ENCODE measurements at regions not wholly inside any gene's neighbourhood (a gene's known extent, or its start where the extent isn't known, plus 50 kb on each side); places are given as distances from the start of the nearest gene placed in this dataset.

DNA sequence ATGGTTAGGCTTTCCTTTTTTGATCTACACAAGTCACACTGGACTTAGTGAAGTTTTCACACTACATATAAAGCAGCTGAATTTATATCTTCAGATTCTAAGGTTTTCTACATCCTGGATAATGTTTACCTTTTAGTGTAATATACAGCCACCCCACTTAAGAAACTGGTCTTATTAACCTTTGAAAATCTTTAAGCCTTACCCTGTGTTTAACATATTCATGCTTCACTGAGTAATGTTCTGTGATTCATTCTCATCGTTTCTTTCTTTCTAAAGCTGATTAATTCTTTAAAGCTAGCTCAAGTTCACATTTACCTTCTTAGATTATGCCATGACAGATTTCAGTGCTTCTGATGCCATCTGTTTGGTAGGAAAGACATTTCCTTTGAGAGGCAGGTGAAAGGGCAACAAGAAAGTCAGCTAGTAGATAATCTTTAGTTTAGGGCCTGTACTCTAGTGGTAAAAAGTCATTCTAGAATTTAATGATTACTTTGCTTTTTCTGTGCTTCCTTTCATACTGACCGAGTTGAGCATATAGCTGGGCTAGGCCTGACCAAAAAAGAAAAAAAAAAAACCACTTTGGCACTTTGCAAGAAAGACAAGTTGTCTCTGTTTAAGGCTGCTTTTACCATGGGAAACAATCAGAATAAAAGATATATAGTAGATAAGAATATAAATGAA, 690.9 kb upstream of the FBXO33 start:
- peaks cover 0 to 7% of the 10 kb centered on the region in 2 donors for H3K36me3 Mint-ChIP-seq
- H3K27ac Mint-ChIP-seq: no peak overlapping the region
- H3K9me3 Mint-ChIP-seq: peaks cover 0 to 4% (median 3%) of the 10 kb centered on the region in 7 donors
- DNase-seq: no peak
- H3K4me1 Mint-ChIP-seq: peaks cover 0 to 1% (median 0%) of the 10 kb centered on the region in 3 donors
- no peak overlapping the region for H3K4me3 Mint-ChIP-seq
- ATAC-seq (ENCODE audit: low read depth in 2 of 2): peak in 1 of 2 donors; percentile 34
- H3K27me3 Mint-ChIP-seq: no peaks in the 10 kb centered on the region

DNA sequence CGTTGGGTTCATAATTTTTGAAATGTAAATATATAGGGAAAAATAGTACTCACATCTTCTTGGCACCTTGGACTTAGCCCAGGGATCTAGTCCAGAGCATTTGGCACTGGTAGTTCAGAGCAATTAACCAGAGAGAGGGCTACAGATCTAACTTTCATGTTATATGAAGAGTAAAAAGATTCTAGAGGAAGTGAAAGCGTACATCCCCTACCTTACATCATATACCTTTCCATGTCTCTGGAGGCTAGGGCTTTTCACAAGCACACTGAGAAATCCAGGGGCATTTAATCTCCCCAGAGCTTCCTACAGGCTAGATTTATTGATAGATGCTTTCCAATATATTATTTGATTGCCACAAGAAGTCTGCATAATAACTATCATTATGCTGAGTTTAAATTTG, 687.5 kb upstream of the FBXO33 start:
- H3K9me3 Mint-ChIP-seq: peaks cover 0 to 3% (median 0%) of the 10 kb centered on the region in 7 donors

DNA sequence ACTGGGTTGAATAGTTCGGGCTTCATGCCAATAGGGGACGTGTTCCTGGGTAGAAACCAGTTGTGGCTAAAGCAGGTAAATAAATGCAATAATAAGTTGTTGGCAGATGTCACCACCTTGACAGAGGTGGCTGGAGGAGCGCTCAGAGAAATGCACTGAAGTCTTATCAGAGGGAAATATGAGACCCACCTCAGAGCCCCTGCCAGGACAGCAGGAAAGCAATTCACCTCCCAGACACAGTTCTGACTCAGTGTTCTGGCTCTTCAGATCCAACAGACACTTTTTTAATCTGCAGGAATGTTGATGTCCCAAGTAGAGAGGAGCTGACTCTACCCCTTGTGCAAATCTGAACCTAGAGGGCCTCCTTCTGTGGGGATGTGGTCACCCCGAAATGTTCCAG, 687.1 kb upstream of the FBXO33 start:
- ATAC-seq (ENCODE audit: low read depth in 2 of 2): peak in 1 of 2 donors; percentile 13
- H3K9me3 Mint-ChIP-seq: peaks cover 0 to 3% (median 0%) of the 10 kb centered on the region in 7 donors
- DNase-seq: no peak
- no peak overlapping the region for H3K27ac Mint-ChIP-seq
- no peak overlapping the region for H3K4me3 Mint-ChIP-seq
- H3K4me1 Mint-ChIP-seq: peaks cover 0 to 1% (median 0%) of the 10 kb centered on the region in 3 donors
- H3K27me3 Mint-ChIP-seq: no peaks in the 10 kb centered on the region
- no peaks in the 10 kb centered on the region for H3K36me3 Mint-ChIP-seq

More for the DNA sequence above, 687.5 kb upstream of the FBXO33 start:
- no peaks in the 10 kb centered on the region for H3K36me3 Mint-ChIP-seq
- H3K27me3 Mint-ChIP-seq: no peaks in the 10 kb centered on the region
- no peak overlapping the region for H3K27ac Mint-ChIP-seq
- no peak overlapping the region for H3K4me3 Mint-ChIP-seq
- DNase-seq (no peak), ATAC-seq (ENCODE audit: low read depth in 2 of 2) (peak; percentile 41 to 68)
- H3K4me1 Mint-ChIP-seq: peaks cover 0 to 1% (median 0%) of the 10 kb centered on the region in 3 donors

DNA sequence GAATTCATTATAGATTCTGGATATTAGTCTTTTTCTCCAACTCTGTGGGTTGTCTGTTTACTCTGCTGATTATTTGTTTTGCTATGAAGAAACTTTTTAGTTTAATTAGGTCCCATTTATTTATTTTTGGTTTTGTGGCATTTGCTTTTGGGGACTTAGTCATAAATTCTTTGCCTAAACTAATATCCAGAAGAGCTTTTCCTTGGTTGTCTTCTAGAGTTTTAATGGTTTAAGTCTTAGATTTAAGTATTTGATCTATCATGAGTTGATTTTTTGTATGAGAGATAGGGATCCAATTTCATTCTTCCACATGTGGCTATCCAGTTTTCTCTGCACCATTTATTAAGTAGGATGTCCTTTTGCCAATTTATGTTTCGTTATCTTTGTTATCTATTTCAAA, 683.4 kb upstream of the FBXO33 start:
- H3K4me3 Mint-ChIP-seq: no peak overlapping the region
- no peaks in the 10 kb centered on the region for H3K36me3 Mint-ChIP-seq
- H3K27me3 Mint-ChIP-seq: no peaks in the 10 kb centered on the region
- peaks cover 0 to 1% (median 0%) of the 10 kb centered on the region in 3 donors for H3K4me1 Mint-ChIP-seq
- H3K9me3 Mint-ChIP-seq: peaks cover 0 to 3% (median 0%) of the 10 kb centered on the region in 7 donors
- H3K27ac Mint-ChIP-seq: peak overlapping the region in 1 of 6 donors; percentile 24
- DNase-seq (no peak), ATAC-seq (ENCODE audit: low read depth in 2 of 2) (no peak)

DNA sequence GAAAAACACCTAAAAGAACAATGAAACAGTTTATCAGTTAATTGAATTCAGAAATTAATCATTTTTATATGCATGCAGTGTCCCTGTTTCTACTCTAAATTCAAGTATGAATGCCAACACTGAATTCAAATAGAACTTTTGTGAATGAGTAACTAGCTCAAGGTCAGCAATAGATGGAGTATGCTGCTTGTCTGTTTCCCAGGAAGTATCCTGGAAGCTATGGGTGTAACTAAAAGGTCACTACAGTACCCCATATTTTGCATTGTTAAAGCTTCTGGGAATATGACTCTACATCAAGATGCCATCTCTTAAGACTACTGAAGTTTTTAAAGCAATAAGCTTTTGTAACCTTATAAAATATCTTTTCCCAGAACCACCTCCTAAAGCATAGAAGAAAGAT, 681.4 kb upstream of the FBXO33 start:
- Mint-ChIP-seq H3K4me3 (no peak overlapping the region), H3K4me1 (no peaks in the 10 kb centered on the region), H3K9me3 (peaks cover 0 to 3% (median 0%) of the 10 kb centered on the region in 7 donors), H3K27ac (no peak overlapping the region), H3K36me3 (no peaks in the 10 kb centered on the region), H3K27me3 (no peaks in the 10 kb centered on the region)
- DNase-seq (no peak), ATAC-seq (ENCODE audit: low read depth in 2 of 2) (no peak)

DNA sequence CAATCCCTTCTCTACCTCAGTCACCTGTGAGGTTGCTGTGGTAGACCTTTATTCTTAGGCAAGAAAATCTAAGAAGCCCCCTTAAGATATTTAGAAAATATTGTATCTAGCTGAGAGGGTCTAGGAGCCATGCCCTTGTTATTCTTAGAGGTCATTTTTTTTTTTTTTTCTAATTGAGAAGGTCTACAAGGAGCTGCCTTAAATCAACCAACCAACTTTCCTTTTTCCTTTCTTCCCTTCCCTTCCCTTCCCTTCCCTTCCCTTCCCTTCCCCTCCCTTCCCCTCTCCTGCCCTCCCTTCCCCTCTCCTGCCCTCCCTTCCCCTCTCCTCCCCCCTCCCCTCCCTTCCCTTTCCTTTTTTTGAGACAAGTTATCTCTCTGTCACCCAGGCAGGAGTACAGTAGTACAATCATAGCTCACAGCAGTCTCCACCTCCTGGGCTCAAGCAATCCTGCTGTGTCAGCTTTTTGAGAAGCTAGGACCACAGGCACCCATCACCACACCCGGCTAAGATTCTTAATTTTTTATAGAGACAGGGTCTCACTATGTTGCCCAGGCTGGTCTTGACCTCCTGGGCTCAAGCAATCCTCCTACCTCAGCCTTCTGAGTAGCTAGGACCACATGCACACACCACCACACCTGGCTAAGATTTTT, 668.4 kb upstream of the FBXO33 start:
- DNase-seq: no peak
- H3K36me3 Mint-ChIP-seq: no peaks in the 10 kb centered on the region
- ATAC-seq (ENCODE audit: low read depth in 2 of 2): no peak
- no peak overlapping the region for H3K4me3 Mint-ChIP-seq
- H3K27ac Mint-ChIP-seq: no peak overlapping the region
- no peaks in the 10 kb centered on the region for H3K27me3 Mint-ChIP-seq
- no peaks in the 10 kb centered on the region for H3K4me1 Mint-ChIP-seq
- H3K9me3 Mint-ChIP-seq: peaks cover 0 to 30% (median 7%) of the 10 kb centered on the region in 7 donors

DNA sequence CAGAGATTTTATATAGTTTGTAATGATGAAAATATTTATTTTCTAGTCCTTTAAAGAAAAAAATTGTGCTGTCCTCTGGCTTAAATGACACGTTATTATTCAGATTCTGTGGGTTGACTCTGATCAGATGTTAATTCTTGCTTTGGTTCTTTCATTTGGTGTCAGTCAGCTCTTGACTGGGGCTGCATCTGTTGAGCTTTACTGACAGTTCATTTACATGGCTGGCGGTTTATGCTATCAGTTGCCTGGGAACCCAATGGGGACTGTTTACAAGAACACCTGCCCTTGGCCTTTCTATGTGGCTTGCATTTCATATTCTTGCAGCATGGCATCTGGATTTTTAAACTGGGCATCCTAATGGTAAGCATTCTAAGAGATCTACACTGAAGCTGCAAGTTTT, 667.1 kb upstream of the FBXO33 start:
- Mint-ChIP-seq H3K27me3 (no peaks in the 10 kb centered on the region), H3K4me3 (no peak overlapping the region), H3K27ac (no peak overlapping the region), H3K4me1 (no peaks in the 10 kb centered on the region), H3K9me3 (peaks cover 0 to 18% (median 1%) of the 10 kb centered on the region in 7 donors), H3K36me3 (no peaks in the 10 kb centered on the region)
- DNase-seq: no peak
- no peak for ATAC-seq (ENCODE audit: low read depth in 2 of 2)

DNA sequence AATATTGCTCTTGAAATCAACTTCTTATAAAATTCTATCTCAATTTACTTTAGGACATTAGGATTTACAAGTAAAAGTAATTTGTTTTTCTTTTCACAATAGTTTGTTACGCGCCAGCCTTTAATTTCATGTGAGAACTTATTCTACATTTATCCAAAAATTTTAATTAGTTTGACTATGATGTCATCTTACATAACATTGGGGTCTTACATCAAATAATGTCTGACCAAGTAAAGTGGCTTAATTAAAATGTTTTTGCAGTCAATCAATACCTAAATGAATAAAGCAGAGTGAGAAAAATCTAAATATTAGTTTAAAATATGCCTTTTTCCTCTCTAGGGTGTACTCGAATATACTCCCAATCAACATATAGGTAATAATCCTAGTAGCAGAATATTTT, 666.2 kb upstream of the FBXO33 start:
- Mint-ChIP-seq H3K36me3 (no peaks in the 10 kb centered on the region), H3K4me1 (no peaks in the 10 kb centered on the region), H3K4me3 (no peak overlapping the region), H3K9me3 (peaks cover 0 to 16% (median 0%) of the 10 kb centered on the region in 7 donors), H3K27me3 (no peaks in the 10 kb centered on the region), H3K27ac (no peak overlapping the region)
- ATAC-seq (ENCODE audit: low read depth in 2 of 2) (no peak), DNase-seq (no peak)

DNA sequence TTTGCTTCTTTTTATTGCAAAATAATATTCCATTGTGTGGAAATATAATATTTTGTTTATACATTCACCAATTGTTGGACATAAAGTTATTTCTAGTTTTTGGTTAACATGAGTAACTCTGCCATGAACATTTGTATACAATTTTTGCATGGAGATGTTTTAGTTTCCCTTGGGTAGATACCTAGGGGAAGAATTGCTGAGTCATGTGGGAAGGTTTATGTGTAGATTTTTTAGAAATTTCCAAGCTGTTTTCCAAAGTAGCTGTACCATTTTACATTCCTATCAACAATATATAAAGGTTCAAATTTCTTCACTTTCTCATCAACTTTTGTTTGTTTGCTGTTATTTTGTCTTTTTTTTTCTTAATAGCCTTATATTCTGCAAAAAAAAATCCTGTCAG, 664.7 kb upstream of the FBXO33 start:
- H3K4me3 Mint-ChIP-seq: no peak overlapping the region
- no peaks in the 10 kb centered on the region for H3K36me3 Mint-ChIP-seq
- no peak for DNase-seq
- no peaks in the 10 kb centered on the region for H3K27me3 Mint-ChIP-seq
- H3K4me1 Mint-ChIP-seq: no peaks in the 10 kb centered on the region
- ATAC-seq (ENCODE audit: low read depth in 2 of 2): no peak
- no peak overlapping the region for H3K27ac Mint-ChIP-seq
- peaks cover 0 to 10% (median 2%) of the 10 kb centered on the region in 7 donors for H3K9me3 Mint-ChIP-seq

DNA sequence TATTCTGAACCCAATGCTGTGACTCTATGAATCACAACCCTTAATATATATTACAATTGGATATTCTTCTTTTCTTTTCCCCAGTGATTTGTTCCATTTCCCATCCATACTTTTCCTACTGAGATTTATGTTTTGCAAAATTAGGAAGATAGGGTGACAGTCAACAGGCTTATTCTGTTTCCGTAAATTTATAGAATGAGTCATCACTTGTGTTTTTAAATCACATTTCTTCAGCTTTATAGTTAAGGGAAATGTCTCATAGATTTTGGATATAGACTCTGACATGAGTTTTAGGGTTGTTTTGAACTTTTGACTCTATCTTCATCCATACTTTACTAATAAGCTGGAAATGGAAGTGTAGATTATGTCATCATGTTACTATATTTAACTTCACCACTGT, 661.6 kb upstream of the FBXO33 start:
- H3K9me3 Mint-ChIP-seq: peaks cover 0 to 14% (median 2%) of the 10 kb centered on the region in 7 donors
- H3K27ac Mint-ChIP-seq: no peak overlapping the region
- DNase-seq (no peak), ATAC-seq (ENCODE audit: low read depth in 2 of 2) (no peak)
- H3K36me3 Mint-ChIP-seq: no peaks in the 10 kb centered on the region
- no peaks in the 10 kb centered on the region for H3K27me3 Mint-ChIP-seq
- no peaks in the 10 kb centered on the region for H3K4me1 Mint-ChIP-seq
- no peak overlapping the region for H3K4me3 Mint-ChIP-seq

DNA sequence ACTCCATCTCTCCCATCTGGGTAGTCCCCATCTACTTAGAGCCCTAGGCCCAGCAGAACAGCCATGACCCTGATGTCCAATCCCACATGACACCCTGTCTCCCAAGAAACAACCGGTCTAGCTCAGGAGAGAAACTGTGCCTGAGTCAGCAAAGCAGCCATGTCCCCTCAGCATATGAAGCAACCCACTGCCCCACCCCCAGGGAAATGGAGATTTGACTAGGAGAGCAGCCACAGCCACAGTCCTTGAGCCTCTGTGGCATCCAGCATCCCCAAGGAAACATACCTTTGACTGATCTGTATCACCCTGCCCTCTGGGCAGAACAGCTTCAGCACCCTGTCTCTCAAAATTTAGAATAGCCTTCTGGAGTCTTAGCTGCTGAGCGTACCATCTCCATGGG, 641.9 kb upstream of the FBXO33 start:
- H3K4me3 Mint-ChIP-seq: no peak overlapping the region
- peaks cover 0 to 5% (median 3%) of the 10 kb centered on the region in 7 donors for H3K9me3 Mint-ChIP-seq

DNA sequence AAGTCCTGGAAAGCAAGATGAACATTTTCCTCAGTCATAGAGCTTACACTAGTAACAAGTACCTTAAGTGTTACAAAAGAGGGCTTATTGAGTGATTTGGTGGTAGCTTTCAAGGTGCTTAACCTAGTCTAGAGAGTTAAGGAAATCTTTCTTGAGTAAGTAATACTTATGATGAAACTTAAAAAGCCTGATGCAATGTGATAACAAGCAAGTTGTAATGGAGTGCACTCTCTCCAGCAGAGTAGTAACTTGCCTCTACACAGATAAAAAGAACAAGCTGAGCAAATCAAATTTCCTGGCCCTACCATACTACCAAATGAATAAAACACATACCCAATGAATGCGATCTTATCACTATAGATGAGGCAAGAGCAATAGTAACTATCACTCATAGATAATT, 639.9 kb upstream of the FBXO33 start:
- Mint-ChIP-seq H3K9me3 (peaks cover 0 to 5% (median 4%) of the 10 kb centered on the region in 7 donors), H3K4me1 (no peaks in the 10 kb centered on the region), H3K27me3 (no peaks in the 10 kb centered on the region), H3K4me3 (no peak overlapping the region), H3K36me3 (no peaks in the 10 kb centered on the region), H3K27ac (no peak overlapping the region)
- no peak for ATAC-seq (ENCODE audit: low read depth in 2 of 2)
- DNase-seq: no peak

More for the DNA sequence above, 641.9 kb upstream of the FBXO33 start:
- Mint-ChIP-seq H3K4me1 (no peaks in the 10 kb centered on the region), H3K27ac (no peak overlapping the region), H3K27me3 (no peaks in the 10 kb centered on the region), H3K36me3 (no peaks in the 10 kb centered on the region)
- DNase-seq (no peak), ATAC-seq (ENCODE audit: low read depth in 2 of 2) (no peak)

DNA sequence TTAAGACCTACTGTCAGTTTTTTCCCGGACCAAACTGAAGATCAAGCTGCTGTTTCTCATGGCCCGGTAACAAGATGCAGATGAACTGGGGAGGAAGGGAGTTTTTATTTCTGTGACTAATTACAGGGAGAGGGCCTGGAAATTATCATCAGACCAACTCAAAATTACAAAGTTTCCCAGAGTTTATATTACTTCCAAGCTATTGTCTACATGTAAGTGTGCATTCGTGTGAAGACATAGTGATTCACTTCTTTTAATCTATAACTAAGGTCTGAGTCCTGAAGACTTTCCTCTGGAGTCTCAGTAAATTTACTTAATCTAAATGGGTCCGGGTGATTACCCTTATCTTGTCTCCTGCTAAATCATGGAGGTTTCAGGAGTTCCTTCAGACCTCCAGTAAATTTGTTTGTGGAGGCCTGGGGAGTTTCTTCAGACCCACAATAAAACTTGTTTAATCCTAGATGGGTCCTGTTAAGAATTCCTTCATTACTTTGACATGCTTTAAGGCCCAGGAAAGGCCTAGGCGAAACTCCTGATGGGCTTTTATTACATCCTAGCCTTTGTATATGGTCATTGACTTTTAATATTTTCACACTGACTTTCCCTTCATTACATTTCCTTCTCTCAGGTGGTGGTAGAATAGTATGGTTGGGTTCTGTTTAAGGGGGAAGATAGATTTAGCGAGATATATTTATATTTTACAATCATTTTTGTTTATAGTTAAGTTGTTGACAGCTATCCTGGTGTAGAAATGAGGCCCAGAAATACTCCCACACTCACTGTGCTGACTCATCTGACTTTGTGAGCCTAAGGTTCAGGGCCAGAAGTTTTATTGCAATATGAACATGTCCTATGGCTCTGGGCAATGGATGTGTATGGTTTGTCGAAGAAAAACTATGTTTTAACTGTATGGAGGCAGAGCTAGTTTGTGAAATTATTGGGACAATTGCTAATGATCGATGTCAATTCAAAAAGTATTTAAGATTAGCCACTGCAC, 627.0 kb upstream of the FBXO33 start:
- Mint-ChIP-seq H3K27ac (peak overlapping the region in 1 of 6 donors; percentile 11), H3K4me3 (no peak overlapping the region), H3K27me3 (no peaks in the 10 kb centered on the region), H3K9me3 (peaks cover 0 to 6% (median 0%) of the 10 kb centered on the region in 7 donors), H3K36me3 (no peaks in the 10 kb centered on the region), H3K4me1 (no peaks in the 10 kb centered on the region)
- ATAC-seq (ENCODE audit: low read depth in 2 of 2) (no peak), DNase-seq (no peak)
